Testis (tissue), 2 donors: ENCODE measurements at regions not wholly inside any gene's neighbourhood (a gene's known extent, or its start where the extent isn't known, plus 50 kb on each side); places are given as distances from the start of the nearest gene placed in this dataset.

Experiments used
- CTCF ChIP-seq, 3 experiments: fragments of 450-650 bp in 2 of 3; fragments of 200-600 bp in 1 of 3; sonication (generic) in 1 of 3; IDR thresholded peaks; one replicate each; pipeline ENCODE4 v1.5.1; 2016 to 2019; ENCODE audit warnings: antibody characterized with exemption in 3 of 3, mild to moderate bottlenecking in 2 of 3, moderate library complexity in 1 of 3
- POLR2A ChIP-seq: fragments of 450-650 bp; IDR thresholded peaks from one replicate; pipeline ENCODE4 v1.6.1; 2017; ENCODE audit warnings: antibody characterized with exemption, mild to moderate bottlenecking, moderate library complexity

GRCh38 chr14:47978871-47979270 lies 303.5 kb upstream of the MDGA2 start:
- TF ChIP-seq CTCF (IDR thresholded peaks at IDR 0.05) = no peak
- no peak for TF ChIP-seq POLR2A
